Activated CD8-positive, alpha-beta T cell treated with anti-CD3 and anti-CD28 coated beads for 36 hours (primary cell): ENCODE measurements at regions not wholly inside any gene's neighbourhood (a gene's known extent, or its start where the extent isn't known, plus 50 kb on each side); places are given as distances from the start of the nearest gene placed in this dataset.

ENCODE experiments used
- ATAC-seq: fragments of 200-7000 bp; cut with Tn5 transposase; one replicate; pipeline ENCODE4 v1.10.0; 2021; ENCODE audit warnings: mild to moderate bottlenecking, moderate library complexity
- CTCF ChIA-PET: fragments of 350-600 bp; sonication (Branson Sonifier 250); formaldehyde crosslinking; loops from one replicate; lab custom pipeline; 2021; ENCODE audit warnings: antibody characterized with exemption; lab: Charles Lee
- POLR2A ChIA-PET: fragments of 350-600 bp; sonication (Branson Sonifier 250); formaldehyde crosslinking; loops from one replicate; lab custom pipeline; 2021; ENCODE audit warnings: antibody characterized with exemption; lab: Charles Lee
- DNase-seq: peaks from one replicate; pipeline ENCODE4 v3.0.0-alpha.2; 2020
- H3K27ac Mint-ChIP-seq: one replicate; pipeline ENCODE4 v1.8.0; 2021; ENCODE audit warnings: mild to moderate bottlenecking, mixed read lengths
- H3K27me3 Mint-ChIP-seq: one replicate; pipeline ENCODE4 v1.8.0; 2021; ENCODE audit warnings: mixed read lengths
- H3K36me3 Mint-ChIP-seq: one replicate; pipeline ENCODE4 v1.8.0; 2021; ENCODE audit warnings: low read depth, mixed read lengths
- H3K4me1 Mint-ChIP-seq: one replicate; pipeline ENCODE4 v1.8.0; 2021; ENCODE audit warnings: low read depth, mixed read lengths
- H3K4me3 Mint-ChIP-seq: one replicate; pipeline ENCODE4 v1.8.0; 2021; ENCODE audit warnings: mild to moderate bottlenecking, moderate library complexity, mixed read lengths
- H3K9me3 Mint-ChIP-seq: one replicate; pipeline ENCODE4 v1.8.0; 2021; ENCODE audit warnings: mixed read lengths
- intact Hi-C: fragments of 100-400 bp; cut with micrococcal nuclease; formaldehyde crosslinking; loops from one replicate; pipeline ENCODE4 v1.10.0; 2022
- TF ChIP-seq, protein P1 (sequence below): fragments of 200-600 bp; IDR thresholded peaks from one replicate; pipeline ENCODE4 v1.8.0; 2022; ENCODE audit warnings: antibody characterized with exemption, mild to moderate bottlenecking

DNA sequence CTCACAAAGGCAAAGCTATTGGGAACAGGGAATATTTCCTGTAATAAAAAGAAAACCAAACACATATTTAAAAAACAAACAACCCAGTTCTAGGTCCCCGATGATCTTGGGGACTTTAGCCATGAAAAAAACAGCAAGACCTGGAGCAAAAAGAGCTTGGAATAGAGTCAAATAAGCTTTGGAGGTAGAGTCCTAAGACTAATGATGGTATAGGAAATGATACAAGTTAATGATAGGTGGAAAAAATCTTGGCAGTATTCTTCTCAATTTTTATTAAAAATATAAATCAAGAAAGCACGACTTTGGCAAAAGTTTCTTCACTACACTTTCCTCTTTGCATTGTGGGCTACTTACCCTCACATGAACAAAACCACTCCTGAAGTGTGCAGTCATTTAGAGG lies 481.5 kb downstream of the EBF1 start:
- ChIA-PET CTCF (no interaction called here), POLR2A (interaction anchor here (0.6 kb wide), 1 partner anchor 20 kb away, joined by 3 read pairs; no protein-coding TSS in a partner anchor)

DNA sequence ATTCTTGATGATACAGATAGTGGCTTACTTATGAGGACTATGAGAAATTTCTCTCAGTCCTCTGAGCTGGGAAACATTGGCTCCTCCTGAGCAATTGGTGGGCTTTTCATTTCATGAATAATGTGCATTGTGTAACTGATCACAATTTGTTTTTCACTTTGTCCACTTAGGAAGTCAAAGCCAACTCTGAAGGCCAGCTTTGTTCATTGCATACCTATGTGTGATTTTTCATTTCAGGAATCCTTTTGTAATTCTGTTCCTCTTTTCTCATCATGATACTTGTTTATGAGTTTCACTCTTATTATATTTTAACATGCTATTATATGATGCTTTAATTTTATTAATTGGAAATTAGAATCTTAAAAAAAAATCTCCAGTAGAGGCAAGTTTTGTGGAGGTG lies 483.0 kb downstream of the EBF1 start:
- Mint-ChIP-seq H3K9me3 (no peaks in the 10 kb centered on the region), H3K4me3 (no peak overlapping the region), H3K27ac (no peak overlapping the region), H3K4me1 (no peaks in the 10 kb centered on the region), H3K27me3 (no peaks in the 10 kb centered on the region), H3K36me3 (no peaks in the 10 kb centered on the region)
- TF ChIP-seq, protein P1, sequence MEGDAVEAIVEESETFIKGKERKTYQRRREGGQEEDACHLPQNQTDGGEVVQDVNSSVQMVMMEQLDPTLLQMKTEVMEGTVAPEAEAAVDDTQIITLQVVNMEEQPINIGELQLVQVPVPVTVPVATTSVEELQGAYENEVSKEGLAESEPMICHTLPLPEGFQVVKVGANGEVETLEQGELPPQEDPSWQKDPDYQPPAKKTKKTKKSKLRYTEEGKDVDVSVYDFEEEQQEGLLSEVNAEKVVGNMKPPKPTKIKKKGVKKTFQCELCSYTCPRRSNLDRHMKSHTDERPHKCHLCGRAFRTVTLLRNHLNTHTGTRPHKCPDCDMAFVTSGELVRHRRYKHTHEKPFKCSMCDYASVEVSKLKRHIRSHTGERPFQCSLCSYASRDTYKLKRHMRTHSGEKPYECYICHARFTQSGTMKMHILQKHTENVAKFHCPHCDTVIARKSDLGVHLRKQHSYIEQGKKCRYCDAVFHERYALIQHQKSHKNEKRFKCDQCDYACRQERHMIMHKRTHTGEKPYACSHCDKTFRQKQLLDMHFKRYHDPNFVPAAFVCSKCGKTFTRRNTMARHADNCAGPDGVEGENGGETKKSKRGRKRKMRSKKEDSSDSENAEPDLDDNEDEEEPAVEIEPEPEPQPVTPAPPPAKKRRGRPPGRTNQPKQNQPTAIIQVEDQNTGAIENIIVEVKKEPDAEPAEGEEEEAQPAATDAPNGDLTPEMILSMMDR, result no peak
- ATAC-seq (no peak), DNase-seq (no peak)
- POLR2A ChIA-PET, result no interaction called here
- intact Hi-C loops, result no loop called here
- CTCF ChIA-PET, result no interaction called here

More for the DNA sequence above, 481.5 kb downstream of the EBF1 start:
- H3K27ac Mint-ChIP-seq, result no peak overlapping the region
- no peaks in the 10 kb centered on the region for H3K4me1 Mint-ChIP-seq
- intact Hi-C loops, result no loop called here
- DNase-seq (no peak), ATAC-seq (no peak)
- TF ChIP-seq, protein P1, result no peak
- no peaks in the 10 kb centered on the region for H3K27me3 Mint-ChIP-seq
- H3K36me3 Mint-ChIP-seq, result no peaks in the 10 kb centered on the region
- H3K4me3 Mint-ChIP-seq, result no peak overlapping the region
- H3K9me3 Mint-ChIP-seq, result no peaks in the 10 kb centered on the region

DNA sequence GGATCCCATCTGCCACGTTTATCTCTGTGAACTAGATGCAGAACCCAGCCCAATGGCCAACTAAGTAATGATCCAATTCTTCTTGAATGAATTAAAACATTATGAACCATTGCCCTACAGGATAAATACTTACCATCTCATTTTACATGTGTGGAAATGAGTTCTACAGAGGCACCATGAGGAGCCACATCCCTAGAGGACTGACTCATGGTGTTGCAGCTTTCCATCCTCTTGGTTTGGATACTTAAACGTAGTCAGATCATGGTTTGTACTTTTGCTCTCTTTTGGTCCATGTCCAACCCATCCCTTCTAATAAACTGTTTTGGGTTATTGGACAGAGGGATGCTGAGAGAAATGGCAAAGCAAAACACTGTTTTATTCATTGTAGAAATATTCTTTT lies 484.8 kb downstream of the EBF1 start:
- ATAC-seq, result no peak

DNA sequence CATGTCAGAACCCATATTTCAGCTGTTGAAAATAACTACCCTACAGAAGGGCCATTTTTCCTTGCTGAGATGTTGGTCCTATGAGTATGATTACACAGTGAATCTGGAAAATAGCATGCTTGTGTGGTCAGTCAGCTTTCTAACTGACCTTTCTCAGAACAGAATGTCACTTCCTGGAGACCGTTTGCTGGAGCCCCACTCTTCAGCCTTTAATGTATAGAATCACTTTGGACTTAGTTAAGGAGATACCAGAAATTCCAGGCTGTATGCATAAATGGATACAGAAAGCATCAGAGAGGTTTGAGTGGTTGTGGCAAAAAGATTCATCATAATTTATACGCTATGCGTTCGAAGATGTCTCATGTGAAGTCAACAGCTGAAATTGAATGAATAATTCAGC lies 488.1 kb downstream of the EBF1 start:
- Mint-ChIP-seq H3K36me3 (no peaks in the 10 kb centered on the region), H3K27ac (no peak overlapping the region), H3K4me3 (no peak overlapping the region), H3K4me1 (no peaks in the 10 kb centered on the region), H3K9me3 (no peaks in the 10 kb centered on the region), H3K27me3 (no peaks in the 10 kb centered on the region)
- DNase-seq (no peak), ATAC-seq (no peak)
- intact Hi-C loops, result no loop called here
- ChIA-PET POLR2A (no interaction called here), CTCF (no interaction called here)
- TF ChIP-seq, protein P1, result no peak

More for the DNA sequence above, 484.8 kb downstream of the EBF1 start:
- Mint-ChIP-seq H3K36me3 (no peaks in the 10 kb centered on the region), H3K27ac (no peak overlapping the region), H3K4me3 (no peak overlapping the region), H3K4me1 (no peaks in the 10 kb centered on the region), H3K9me3 (no peaks in the 10 kb centered on the region), H3K27me3 (no peaks in the 10 kb centered on the region)
- ChIA-PET CTCF (no interaction called here), POLR2A (no interaction called here)
- TF ChIP-seq, protein P1, result no peak
- intact Hi-C loops, result no loop called here
- DNase-seq, result no peak

DNA sequence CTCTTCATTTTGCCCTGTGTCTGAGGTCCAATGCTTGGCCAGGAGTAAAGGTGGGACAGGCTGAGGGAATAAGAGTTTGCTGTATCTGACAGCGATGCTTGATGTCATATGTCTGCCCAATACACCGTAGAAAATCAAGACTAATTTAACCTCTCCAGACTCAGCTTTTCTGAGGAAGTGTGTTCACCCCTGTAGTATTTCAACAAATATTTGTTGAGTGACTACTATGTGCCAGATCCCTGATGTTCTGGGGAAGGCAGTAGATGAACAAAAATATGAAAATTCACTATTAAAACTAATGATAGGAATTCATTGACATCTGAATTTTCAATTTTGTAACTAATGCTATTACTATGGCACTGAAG lies 489.7 kb downstream of the EBF1 start:
- Mint-ChIP-seq H3K4me1 (no peaks in the 10 kb centered on the region), H3K27me3 (no peaks in the 10 kb centered on the region), H3K36me3 (no peaks in the 10 kb centered on the region), H3K9me3 (no peaks in the 10 kb centered on the region), H3K27ac (no peak overlapping the region), H3K4me3 (no peak overlapping the region)
- CTCF ChIA-PET, result no interaction called here
- TF ChIP-seq, protein P1, result no peak
- ATAC-seq (no peak), DNase-seq (no peak)
- intact Hi-C loops, result no loop called here
- POLR2A ChIA-PET, result no interaction called here
